Neural progenitor cell (in vitro differentiated cells): ENCODE measurements at regions not wholly inside any gene's neighbourhood (a gene's known extent, or its start where the extent isn't known, plus 50 kb on each side); places are given as distances from the start of the nearest gene placed in this dataset.
"Not testable (repeated sequence)": the region's sequence is repeated elsewhere in the genome, so short reads cannot be mapped to it uniquely, and the experiment has no call there.

Source experiments
- DNase-seq: peaks from one replicate; pipeline ENCODE4 v3.0.0-alpha.2; 2016; ENCODE audit warnings: low spot score
- H2AFZ ChIP-seq: fragments of 200-600 bp; sonication (generic); replicated peaks from 2 replicates; pipeline ENCODE4 v1.6.1; 2016; ENCODE audit warnings: antibody characterized with exemption
- H3F3A ChIP-seq: fragments of 200-600 bp; sonication (generic); 2 replicates; pipeline ENCODE4 v1.6.1; 2016; ENCODE audit warnings: antibody characterized with exemption, low read depth
- H3K27ac ChIP-seq: fragments of 200-600 bp; sonication (generic); 2 replicates; pipeline ENCODE4 v1.5.1; 2016; ENCODE audit warnings: mild to moderate bottlenecking
- H3K27me3 ChIP-seq: fragments of 200-600 bp; sonication (generic); 2 replicates; pipeline ENCODE4 v1.6.1; 2016; ENCODE audit warnings: mild to moderate bottlenecking, moderate library complexity
- H3K36me3 ChIP-seq: fragments of 200-600 bp; sonication (generic); 2 replicates; pipeline ENCODE4 v1.5.1; 2016
- H3K4me1 ChIP-seq: fragments of 200-600 bp; sonication (generic); 2 replicates; pipeline ENCODE4 v1.6.1; 2016; ENCODE audit warnings: mixed run types
- H3K4me2 ChIP-seq: fragments of 200-600 bp; sonication (generic); 2 replicates; pipeline ENCODE4 v1.6.1; 2016
- H3K4me3 ChIP-seq: fragments of 200-600 bp; sonication (generic); 2 replicates; pipeline ENCODE4 v1.5.1; 2016
- H3K79me2 ChIP-seq: fragments of 200-600 bp; sonication (generic); 2 replicates; pipeline ENCODE4 v1.6.1; 2016; ENCODE audit warnings: low read depth
- H3K9ac ChIP-seq: fragments of 200-600 bp; sonication (generic); 2 replicates; pipeline ENCODE4 v1.6.1; 2016
- H3K9me3 ChIP-seq: fragments of 200-600 bp; sonication (generic); 2 replicates; pipeline ENCODE4 v1.5.1; 2016; ENCODE audit warnings: low read depth
- H4K20me1 ChIP-seq: fragments of 200-600 bp; sonication (generic); 2 replicates; pipeline ENCODE4 v1.6.1; 2016; ENCODE audit warnings: low read depth
- H3K27ac Mint-ChIP-seq: 3 replicates; pipeline ENCODE4 v1.8.0; 2021; ENCODE audit warnings: mixed read lengths
- H3K27me3 Mint-ChIP-seq: 2 replicates; pipeline ENCODE4 v1.8.0; 2022; ENCODE audit warnings: low read depth, mild to moderate bottlenecking, inconsistent platforms, moderate library complexity, mixed read lengths; ENCODE audit not compliant: insufficient read depth
- H3K36me3 Mint-ChIP-seq: 3 replicates; pipeline ENCODE4 v1.8.0; 2021; ENCODE audit warnings: mixed read lengths
- H3K4me1 Mint-ChIP-seq: 3 replicates; pipeline ENCODE4 v1.8.0; 2021; ENCODE audit warnings: mixed read lengths
- H3K4me3 Mint-ChIP-seq: 3 replicates; pipeline ENCODE4 v1.8.0; 2021; ENCODE audit warnings: mild to moderate bottlenecking, moderate library complexity, mixed read lengths
- H3K9me3 Mint-ChIP-seq: 3 replicates; pipeline ENCODE4 v1.8.0; 2020; ENCODE audit warnings: mixed read lengths

- H3K4me3 Mint-ChIP-seq, H4K20me1 ChIP-seq, H3K27me3 Mint-ChIP-seq, H3K4me3 ChIP-seq, H3K27ac Mint-ChIP-seq, H3K4me2 ChIP-seq, H3K36me3 ChIP-seq, H3K79me2 ChIP-seq, H3K4me1 ChIP-seq, H2AFZ ChIP-seq, H3F3A ChIP-seq, H3K27ac ChIP-seq, H3K4me1 Mint-ChIP-seq, H3K36me3 Mint-ChIP-seq, H3K27me3 ChIP-seq, DNase-seq, H3K9ac ChIP-seq: not testable (repeated sequence)
- peaks cover 38% of the 10 kb centered on the region for H3K9me3 ChIP-seq
- peaks cover 42% of the 10 kb centered on the region for H3K9me3 Mint-ChIP-seq
These were observed 3966.2 kb upstream of the OR11H1 start for GRCh38 chr22:11561744-11562143.

- H3K9me3 Mint-ChIP-seq, result peaks cover 70% of the 10 kb centered on the region
- peaks cover 78% of the 10 kb centered on the region for H3K9me3 ChIP-seq
- not testable (repeated sequence) for H3K27me3 Mint-ChIP-seq, H3K4me1 ChIP-seq, H3K27ac Mint-ChIP-seq, H2AFZ ChIP-seq, H3K4me3 ChIP-seq, H3K27ac ChIP-seq, H3K36me3 Mint-ChIP-seq, H3K4me3 Mint-ChIP-seq, H3K79me2 ChIP-seq, H3F3A ChIP-seq, H3K4me1 Mint-ChIP-seq, DNase-seq, H3K9ac ChIP-seq, H3K27me3 ChIP-seq, H3K4me2 ChIP-seq, H3K36me3 ChIP-seq, H4K20me1 ChIP-seq
These were observed 3959.0 kb upstream of the OR11H1 start for GRCh38 chr22:11568837-11569563.

- H3K4me1 ChIP-seq, H3K36me3 ChIP-seq, H3K9ac ChIP-seq, H4K20me1 ChIP-seq, H3K27ac ChIP-seq, DNase-seq, H3K27me3 Mint-ChIP-seq, H3K4me3 ChIP-seq, H3K4me1 Mint-ChIP-seq, H3K4me3 Mint-ChIP-seq, H3K27me3 ChIP-seq, H3K4me2 ChIP-seq, H2AFZ ChIP-seq, H3K79me2 ChIP-seq, H3K27ac Mint-ChIP-seq, H3F3A ChIP-seq, H3K36me3 Mint-ChIP-seq: not testable (repeated sequence)
- H3K9me3 Mint-ChIP-seq, result peaks cover 76% of the 10 kb centered on the region
- H3K9me3 ChIP-seq, result peaks cover 75% of the 10 kb centered on the region
These were observed 3958.4 kb upstream of the OR11H1 start for GRCh38 chr22:11569564-11569940.

- H3K4me1 ChIP-seq, H3K36me3 Mint-ChIP-seq, H3K4me2 ChIP-seq, H3K4me1 Mint-ChIP-seq, H4K20me1 ChIP-seq, H3K79me2 ChIP-seq, H3F3A ChIP-seq, H3K4me3 ChIP-seq, H3K36me3 ChIP-seq, H3K27me3 ChIP-seq, H3K27ac Mint-ChIP-seq, H2AFZ ChIP-seq, DNase-seq, H3K27ac ChIP-seq, H3K4me3 Mint-ChIP-seq, H3K9ac ChIP-seq: not testable (repeated sequence)
- H3K9me3 ChIP-seq, result peaks cover 85% of the 10 kb centered on the region
- Mint-ChIP-seq H3K27me3 (peaks cover 12% of the 10 kb centered on the region), H3K9me3 (peaks cover 81% of the 10 kb centered on the region)
These were observed 3954.8 kb upstream of the OR11H1 start for GRCh38 chr22:11573154-11573553.

- not testable (repeated sequence) for H2AFZ ChIP-seq, H3K79me2 ChIP-seq, H3K27ac ChIP-seq, H3K4me2 ChIP-seq, H4K20me1 ChIP-seq, H3K4me3 Mint-ChIP-seq, H3K36me3 ChIP-seq, H3K9ac ChIP-seq, DNase-seq, H3K36me3 Mint-ChIP-seq, H3K4me1 ChIP-seq, H3F3A ChIP-seq, H3K27ac Mint-ChIP-seq, H3K4me3 ChIP-seq, H3K4me1 Mint-ChIP-seq, H3K27me3 ChIP-seq
- H3K9me3 ChIP-seq, result peaks cover 81% of the 10 kb centered on the region
- H3K27me3 Mint-ChIP-seq, result peaks cover 17% of the 10 kb centered on the region
- H3K9me3 Mint-ChIP-seq, result peaks cover 83% of the 10 kb centered on the region
These were observed 3953.8 kb upstream of the OR11H1 start for GRCh38 chr22:11574231-11574630.

- peaks cover 80% of the 10 kb centered on the region for H3K9me3 ChIP-seq
- H3K4me3 ChIP-seq, result not testable (repeated sequence)
These were observed 3953.3 kb upstream of the OR11H1 start for GRCh38 chr22:11574659-11575058.

GRCh38 chr22:11576740-11577139 lies 3951.3 kb upstream of the OR11H1 start:
- not testable (repeated sequence) for H3F3A ChIP-seq, H3K4me3 ChIP-seq, H3K79me2 ChIP-seq, H3K36me3 ChIP-seq, H2AFZ ChIP-seq, H3K9ac ChIP-seq, H4K20me1 ChIP-seq, H3K4me1 Mint-ChIP-seq, H3K27ac ChIP-seq, H3K27ac Mint-ChIP-seq, H3K36me3 Mint-ChIP-seq, H3K4me1 ChIP-seq, H3K4me3 Mint-ChIP-seq, H3K27me3 ChIP-seq, DNase-seq, H3K4me2 ChIP-seq
- H3K9me3 Mint-ChIP-seq, result peaks cover 86% of the 10 kb centered on the region
- H3K9me3 ChIP-seq, result peaks cover 76% of the 10 kb centered on the region
- peaks cover 16% of the 10 kb centered on the region for H3K27me3 Mint-ChIP-seq

More at GRCh38 chr22:11574659-11575058, 3953.3 kb upstream of the OR11H1 start:
- not testable (repeated sequence) for H3K27ac ChIP-seq, H3K9ac ChIP-seq, H4K20me1 ChIP-seq, H3K36me3 Mint-ChIP-seq, H3K4me1 ChIP-seq, H3K36me3 ChIP-seq, H3K4me1 Mint-ChIP-seq, H3K27ac Mint-ChIP-seq, DNase-seq, H3K79me2 ChIP-seq, H2AFZ ChIP-seq, H3K4me3 Mint-ChIP-seq, H3K4me2 ChIP-seq, H3K27me3 ChIP-seq, H3F3A ChIP-seq
- Mint-ChIP-seq H3K9me3 (peaks cover 83% of the 10 kb centered on the region), H3K27me3 (peaks cover 17% of the 10 kb centered on the region)

GRCh38 chr22:11578115-11578514 lies 3949.9 kb upstream of the OR11H1 start:
- Mint-ChIP-seq H3K27me3 (peaks cover 15% of the 10 kb centered on the region), H3K9me3 (peaks cover 84% of the 10 kb centered on the region)
- H3K4me1 Mint-ChIP-seq, result not testable (repeated sequence)

More at GRCh38 chr22:11578115-11578514, 3949.9 kb upstream of the OR11H1 start:
- H4K20me1 ChIP-seq, H3K4me2 ChIP-seq, H3K4me1 ChIP-seq, H3K36me3 ChIP-seq, H3K79me2 ChIP-seq, H2AFZ ChIP-seq, H3K27me3 ChIP-seq, H3K9ac ChIP-seq, DNase-seq, H3K4me3 Mint-ChIP-seq, H3K36me3 Mint-ChIP-seq, H3K27ac ChIP-seq, H3F3A ChIP-seq, H3K27ac Mint-ChIP-seq, H3K4me3 ChIP-seq: not testable (repeated sequence)
- H3K9me3 ChIP-seq, result peaks cover 68% of the 10 kb centered on the region
